OCI-LY3 (cell line): ENCODE measurements at regions not wholly inside any gene's neighbourhood (a gene's known extent, or its start where the extent isn't known, plus 50 kb on each side); places are given as distances from the start of the nearest gene placed in this dataset.

ENCODE experiments used
- CTCF ChIP-seq: fragments of 200-600, 300-600 bp; sonication (generic); IDR thresholded peaks from 2 replicates; pipeline ENCODE4 v1.5.1; 2014; ENCODE audit warnings: antibody characterized with exemption, low read length, low read depth
- EZH2phosphoT487 ChIP-seq: fragments of 200-600 bp; shearing (Covaris generic); IDR thresholded peaks from 2 replicates; pipeline ENCODE4 v1.6.1; 2018; ENCODE audit warnings: antibody characterized with exemption, mixed run types, low read depth

GRCh38 chr13:74270018-74270417 lies 135.8 kb upstream of the KLF12 start:
- TF ChIP-seq CTCF (no peak), EZH2phosphoT487 (no peak)
